NCI-H146 (cell line): ENCODE measurements at regions not wholly inside any gene's neighbourhood (a gene's known extent, or its start where the extent isn't known, plus 50 kb on each side); places are given as distances from the start of the nearest gene placed in this dataset.

Experiments
- DNase-seq: peaks from one replicate; lab custom pipeline; 2025; lab: John Stamatoyannopoulos, UW

- DNase-seq = no peak
These were observed 110.2 kb upstream of the HAND1 start for GRCh38 chr5:154588091-154588774.

GRCh38 chr5:154587123-154588026 lies 109.3 kb upstream of the HAND1 start:
- no peak for DNase-seq

- DNase-seq = no peak
These were observed 105.7 kb upstream of the HAND1 start for GRCh38 chr5:154583671-154584177.

- DNase-seq = no peak
These were observed 102.4 kb upstream of the HAND1 start for GRCh38 chr5:154580422-154580821.

- no peak for DNase-seq
These were observed 99.4 kb upstream of the HAND1 start for GRCh38 chr5:154577416-154577815.

GRCh38 chr5:154576429-154576806 lies 98.4 kb upstream of the HAND1 start:
- DNase-seq = no peak

GRCh38 chr5:154575546-154576428 lies 97.8 kb upstream of the HAND1 start:
- no peak for DNase-seq

GRCh38 chr5:154573011-154573410 lies 95.0 kb upstream of the HAND1 start:
- DNase-seq = no peak

- DNase-seq = no peak
These were observed 93.5 kb upstream of the HAND1 start for GRCh38 chr5:154571325-154572035.

GRCh38 chr5:154570572-154571324 lies 92.7 kb upstream of the HAND1 start:
- no peak for DNase-seq

GRCh38 chr5:154568589-154568988 lies 90.6 kb upstream of the HAND1 start:
- DNase-seq = no peak

GRCh38 chr5:154567155-154567554 lies 89.1 kb upstream of the HAND1 start:
- no peak for DNase-seq

- no peak for DNase-seq
These were observed 88.2 kb upstream of the HAND1 start for GRCh38 chr5:154566146-154566680.

- DNase-seq = no peak
These were observed 87.1 kb upstream of the HAND1 start for GRCh38 chr5:154565123-154565522.

- no peak for DNase-seq
These were observed 84.3 kb upstream of the HAND1 start for GRCh38 chr5:154562244-154562880.

GRCh38 chr5:154559398-154560276 lies 81.6 kb upstream of the HAND1 start:
- no peak for DNase-seq

- no peak for DNase-seq
These were observed 79.5 kb upstream of the HAND1 start for GRCh38 chr5:154557548-154557947.

GRCh38 chr5:154547551-154547950 lies 69.5 kb upstream of the HAND1 start:
- no peak for DNase-seq

GRCh38 chr5:154546719-154547118 lies 68.7 kb upstream of the HAND1 start:
- DNase-seq = no peak
